Prostate gland (tissue), 2 donors: ENCODE measurements at regions not wholly inside any gene's neighbourhood (a gene's known extent, or its start where the extent isn't known, plus 50 kb on each side); places are given as distances from the start of the nearest gene placed in this dataset.

ENCODE experiments used
- DNase-seq: peaks from one replicate; pipeline ENCODE4 v3.0.0-alpha.2; 2019; ENCODE audit warnings: low spot score
- H3K27ac ChIP-seq, 2 donors: fragments of 200-600 bp; sonication (generic); 2 replicates each; pipeline ENCODE4 v1.5.1; 2017 to 2019
- H3K27me3 ChIP-seq: fragments of 200-600 bp; sonication (generic); replicated peaks from 2 replicates; pipeline ENCODE4 v1.5.1; 2019; ENCODE audit not compliant: insufficient read depth
- H3K36me3 ChIP-seq, 2 donors: fragments of 200-600 bp; sonication (generic); 1 replicate in 1 of 2; 2 replicates in 1 of 2; pipeline versions ENCODE4 v1.5.1 to v1.8.1; 2017 to 2019
- H3K4me1 ChIP-seq: fragments of 200-600 bp; sonication (generic); replicated peaks from 2 replicates; pipeline ENCODE4 v1.5.1; 2019
- H3K4me3 ChIP-seq, 2 donors: fragments of 200-600 bp; sonication (generic); 2 replicates each; pipeline ENCODE4 v1.5.1; 2017 to 2019
- H3K9me3 ChIP-seq: fragments of 200-600 bp; sonication (generic); 2 replicates; pipeline ENCODE4 v1.5.1; 2017
- CTCF ChIP-seq, 4 experiments: fragments of 200-600 bp in 2 of 4; fragments of 450-650 bp in 2 of 4; sonication (generic) in 2 of 4; IDR thresholded peaks; 1 replicate in 3 of 4; 2 replicates in 1 of 4; pipeline ENCODE4 v1.5.1; 2016 to 2019; ENCODE audit warnings: antibody characterized with exemption in 4 of 4, mild to moderate bottlenecking in 2 of 4, moderate library complexity in 2 of 4
- POLR2A ChIP-seq: fragments of 450-650 bp; IDR thresholded peaks from one replicate; pipeline ENCODE4 v1.6.1; 2016; ENCODE audit warnings: antibody characterized with exemption, mild to moderate bottlenecking
- POLR2AphosphoS5 ChIP-seq: sonication (generic); formaldehyde crosslinking; IDR thresholded peaks from one replicate; pipeline ENCODE4 v1.6.1; 2017; ENCODE audit warnings: antibody characterized with exemption
- WGBS: methylation state at CpG from one replicate; pipeline ENCODE4 v1.1.5; 2018; 5-methylcytosine and 5-hydroxymethylcytosine counted together
- intact Hi-C: fragments of 100-400 bp; cut with DNase I; formaldehyde crosslinking; loops from one replicate; pipeline ENCODE4 v1.14.2; 2022

GRCh38 chr4:177547985-177548384 is 105.7 kb upstream of the AGA start:
- no peaks in the 10 kb centered on the region for H3K4me1 ChIP-seq
- 50% methylated on average over 1 of the region's 1 CpG for WGBS
- intact Hi-C loops, result no loop called here
- TF ChIP-seq CTCF (IDR thresholded peaks at IDR 0.05), result no peak
- no peak for TF ChIP-seq POLR2AphosphoS5
- no peak for TF ChIP-seq POLR2A
- H3K36me3 ChIP-seq, result no peaks in the 10 kb centered on the region
- H3K27ac ChIP-seq, result no peak overlapping the region
- H3K4me3 ChIP-seq, result no peak overlapping the region
- DNase-seq, result no peak
- no peaks in the 10 kb centered on the region for H3K9me3 ChIP-seq
- no peaks in the 10 kb centered on the region for H3K27me3 ChIP-seq

GRCh38 chr4:177555007-177555574 is 112.9 kb upstream of the AGA start:
- DNase-seq, result no peak
- 26% methylated on average over 2 of the region's 2 CpGs for WGBS
- no peaks in the 10 kb centered on the region for H3K9me3 ChIP-seq

GRCh38 chr4:177557416-177557815 is 115.2 kb upstream of the AGA start:
- intact Hi-C loops, result no loop called here
- DNase-seq, result no peak
- Histone ChIP-seq H3K27ac (no peak overlapping the region), H3K36me3 (no peaks in the 10 kb centered on the region), H3K27me3 (no peaks in the 10 kb centered on the region), H3K9me3 (no peaks in the 10 kb centered on the region), H3K4me1 (no peaks in the 10 kb centered on the region), H3K4me3 (no peak overlapping the region)
- TF ChIP-seq POLR2A (no peak), CTCF (IDR thresholded peaks at IDR 0.05) (no peak)
- WGBS, result 98% methylated on average over 21 of the region's 21 CpGs

More at GRCh38 chr4:177555007-177555574, 112.9 kb upstream of the AGA start:
- Histone ChIP-seq H3K4me1 (no peaks in the 10 kb centered on the region), H3K4me3 (no peak overlapping the region), H3K27ac (no peak overlapping the region), H3K27me3 (no peaks in the 10 kb centered on the region), H3K36me3 (no peaks in the 10 kb centered on the region)
- TF ChIP-seq POLR2AphosphoS5 (no peak), CTCF (IDR thresholded peaks at IDR 0.05) (peak in 3 of 4 experiments; percentile 53 to 63 (median 59))
- intact Hi-C loops, result no loop called here

GRCh38 chr4:177558995-177559394 is 116.8 kb upstream of the AGA start:
- intact Hi-C loops, result no loop called here

More at GRCh38 chr4:177558995-177559394, 116.8 kb upstream of the AGA start:
- TF ChIP-seq POLR2AphosphoS5, result no peak
- no peak for TF ChIP-seq POLR2A
- no peak for TF ChIP-seq CTCF (IDR thresholded peaks at IDR 0.05)
- DNase-seq, result no peak
- Histone ChIP-seq H3K27ac (no peak overlapping the region), H3K4me1 (no peaks in the 10 kb centered on the region), H3K9me3 (no peaks in the 10 kb centered on the region), H3K36me3 (no peaks in the 10 kb centered on the region), H3K27me3 (no peaks in the 10 kb centered on the region), H3K4me3 (no peak overlapping the region)
- 61% methylated on average over 3 of the region's 3 CpGs for WGBS
